Stomach smooth muscle (tissue), 2 donors: ENCODE measurements at regions not wholly inside any gene's neighbourhood (a gene's known extent, or its start where the extent isn't known, plus 50 kb on each side); places are given as distances from the start of the nearest gene placed in this dataset.

Experiments used
- H3K27ac ChIP-seq: one replicate; pipeline ENCODE4 v1.7.0; 2013; ENCODE audit warnings: mild to moderate bottlenecking, low read length, inconsistent platforms
- H3K27me3 ChIP-seq, 2 donors: one replicate each; pipeline ENCODE4 v1.7.0; 2013; ENCODE audit warnings: low read length in 2 of 2; ENCODE audit not compliant: insufficient read depth in 2 of 2, control insufficient read depth in 1 of 2
- H3K36me3 ChIP-seq, 2 donors: one replicate each; pipeline ENCODE4 v1.7.0; 2013; ENCODE audit warnings: low read length in 2 of 2; ENCODE audit not compliant: control insufficient read depth in 2 of 2, insufficient read depth in 2 of 2
- H3K4me1 ChIP-seq: one replicate; pipeline ENCODE4 v1.7.0; 2013; ENCODE audit warnings: low read length; ENCODE audit not compliant: control insufficient read depth, insufficient read depth
- H3K4me3 ChIP-seq, 2 donors: one replicate each; pipeline ENCODE4 v1.7.0; 2013; ENCODE audit warnings: low read length in 2 of 2
- H3K9ac ChIP-seq, 2 donors: one replicate each; pipeline ENCODE4 v1.7.0; 2013; ENCODE audit warnings: low read length in 2 of 2, mild to moderate bottlenecking in 1 of 2
- H3K9me3 ChIP-seq, 2 donors: one replicate each; pipeline ENCODE4 v1.7.0; 2013; ENCODE audit warnings: low read length in 2 of 2; ENCODE audit not compliant: control insufficient read depth in 2 of 2
- donor health status: healthy.
- donor health status: Pancreatic carcinoma.

DNA sequence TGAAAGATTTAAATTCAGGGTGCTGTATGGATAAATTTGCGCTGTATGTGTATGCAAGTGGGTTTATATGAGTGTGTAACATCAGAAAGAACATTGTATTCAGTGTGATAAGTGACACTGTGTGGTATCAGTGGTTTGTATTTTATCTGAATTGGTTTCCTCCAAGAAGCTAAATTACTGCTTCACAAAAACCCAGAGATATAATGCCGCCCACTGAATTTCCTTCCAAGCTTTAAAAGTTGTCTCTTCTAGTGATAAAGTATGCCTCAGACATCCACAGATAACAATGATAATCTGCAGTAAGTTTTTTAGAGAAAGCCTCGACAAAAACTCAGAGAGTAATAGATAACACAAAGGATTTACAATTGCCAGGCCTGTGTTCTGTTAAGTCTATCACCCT is 710.6 kb upstream of the HS3ST1 start:
- Histone ChIP-seq H3K9ac (no peak overlapping the region), H3K4me3 (no peak overlapping the region), H3K36me3 (no peaks in the 10 kb centered on the region), H3K4me1 (no peaks in the 10 kb centered on the region), H3K27ac (no peak overlapping the region), H3K27me3 (no peaks in the 10 kb centered on the region), H3K9me3 (no peaks in the 10 kb centered on the region)

DNA sequence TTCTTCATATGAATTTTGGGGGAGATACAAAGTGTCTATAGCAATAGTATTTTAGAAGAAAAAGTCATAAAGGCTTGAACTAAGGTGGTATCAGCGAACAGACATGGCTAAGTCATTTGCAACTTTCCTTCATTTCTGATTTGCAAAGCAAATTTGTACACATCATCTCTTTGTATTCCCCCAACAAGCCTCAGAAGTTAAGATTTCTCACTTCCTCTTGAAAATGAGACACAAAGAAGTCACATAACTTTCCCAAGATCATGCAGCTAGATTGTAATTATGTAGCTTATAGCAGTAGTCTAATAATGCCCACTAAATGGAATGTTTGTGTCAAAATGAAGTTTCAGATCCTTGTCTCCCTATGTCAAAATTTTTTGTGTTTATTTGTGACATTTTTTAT is 709.8 kb upstream of the HS3ST1 start:
- Histone ChIP-seq H3K4me1 (no peaks in the 10 kb centered on the region), H3K9me3 (no peaks in the 10 kb centered on the region), H3K36me3 (no peaks in the 10 kb centered on the region), H3K27me3 (no peaks in the 10 kb centered on the region), H3K9ac (no peak overlapping the region), H3K27ac (no peak overlapping the region), H3K4me3 (no peak overlapping the region)

DNA sequence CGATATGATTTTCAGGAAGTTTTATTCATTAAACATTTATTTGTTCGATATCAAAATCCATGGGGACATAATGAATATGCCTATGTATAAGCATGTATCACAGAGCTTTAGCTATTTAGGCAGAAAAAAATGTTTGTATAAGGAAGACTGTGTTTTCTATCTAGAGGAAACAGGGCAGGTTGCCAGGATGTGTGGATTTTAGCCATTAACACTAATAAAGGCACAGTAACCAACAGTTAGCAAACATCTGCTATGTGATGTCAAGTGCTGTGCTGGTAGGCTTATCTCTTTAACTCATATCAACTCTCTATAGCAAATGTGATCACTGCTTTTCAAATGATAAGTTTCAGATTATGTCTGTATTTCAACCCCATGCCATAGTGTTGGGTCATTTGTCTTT is 708.9 kb upstream of the HS3ST1 start:
- Histone ChIP-seq H3K36me3 (no peaks in the 10 kb centered on the region), H3K4me1 (no peaks in the 10 kb centered on the region), H3K27ac (no peak overlapping the region), H3K27me3 (no peaks in the 10 kb centered on the region), H3K9ac (no peak overlapping the region), H3K4me3 (no peak overlapping the region), H3K9me3 (no peaks in the 10 kb centered on the region)

DNA sequence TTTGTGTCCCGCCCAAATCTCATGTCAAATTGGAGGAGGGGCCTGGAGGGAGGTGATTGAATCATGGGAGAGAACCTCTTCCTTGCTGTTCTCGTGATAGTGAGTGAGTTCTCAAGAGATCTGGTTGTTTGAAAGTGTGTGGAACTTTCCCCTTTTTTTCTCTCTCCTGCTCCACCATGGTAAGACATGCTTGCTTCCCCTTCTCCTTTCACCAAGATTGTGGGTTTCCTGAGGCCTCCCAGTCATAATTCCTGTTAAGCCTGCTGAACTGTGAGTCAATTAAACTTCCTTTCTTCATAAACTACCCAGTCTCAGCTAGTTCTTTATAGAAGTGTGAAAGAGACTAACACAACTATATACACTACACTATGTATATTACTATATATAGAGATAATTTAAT is 697.8 kb upstream of the HS3ST1 start:
- H3K36me3 ChIP-seq: no peaks in the 10 kb centered on the region
- no peak overlapping the region for H3K27ac ChIP-seq
- no peaks in the 10 kb centered on the region for H3K4me1 ChIP-seq
- H3K4me3 ChIP-seq: no peak overlapping the region
- H3K27me3 ChIP-seq: no peaks in the 10 kb centered on the region
- H3K9me3 ChIP-seq: no peaks in the 10 kb centered on the region
- no peak overlapping the region for H3K9ac ChIP-seq

DNA sequence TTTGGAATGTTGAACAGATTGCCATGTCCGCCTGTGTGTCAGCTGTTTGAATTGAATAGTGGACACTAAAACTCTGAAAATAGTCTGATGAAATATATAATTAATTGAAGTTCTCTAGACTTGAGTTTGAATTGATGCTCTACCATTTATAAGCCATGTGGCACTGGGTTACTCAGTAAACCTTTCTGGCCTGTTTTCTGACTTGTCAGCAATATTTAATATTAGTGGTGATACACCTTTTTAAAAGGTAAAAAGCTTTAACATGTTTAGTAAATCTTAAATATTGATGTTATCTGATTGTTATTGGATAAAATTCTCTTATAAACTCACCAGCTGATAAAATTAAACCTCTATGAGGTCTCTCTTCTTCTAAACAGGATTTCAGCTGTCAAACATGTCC is 695.4 kb upstream of the HS3ST1 start:
- no peak overlapping the region for H3K27ac ChIP-seq
- H3K4me3 ChIP-seq: no peak overlapping the region
- H3K9me3 ChIP-seq: no peaks in the 10 kb centered on the region
- no peaks in the 10 kb centered on the region for H3K27me3 ChIP-seq
- no peak overlapping the region for H3K9ac ChIP-seq
- H3K4me1 ChIP-seq: no peaks in the 10 kb centered on the region
- no peaks in the 10 kb centered on the region for H3K36me3 ChIP-seq

DNA sequence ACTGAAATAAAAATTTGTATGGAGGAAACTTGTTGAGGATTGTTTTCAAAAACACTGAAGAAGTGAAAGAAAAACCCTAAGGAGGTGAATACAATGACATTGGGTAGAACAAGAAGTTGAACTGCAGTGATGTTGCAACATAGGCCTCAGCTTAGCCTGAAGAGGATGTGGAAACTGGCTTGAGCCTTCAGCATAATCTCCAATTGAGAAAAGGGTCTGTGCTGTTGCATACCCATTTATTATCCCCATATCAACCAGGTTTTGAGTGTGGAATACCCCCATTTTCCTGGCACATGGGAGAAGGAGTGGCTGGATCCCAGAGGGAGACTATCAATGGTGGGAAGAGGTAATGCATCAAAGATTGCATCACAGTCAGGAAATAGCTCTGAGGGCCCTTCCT is 695.0 kb upstream of the HS3ST1 start:
- no peaks in the 10 kb centered on the region for H3K4me1 ChIP-seq
- H3K9me3 ChIP-seq: no peaks in the 10 kb centered on the region
- H3K27ac ChIP-seq: no peak overlapping the region
- H3K4me3 ChIP-seq: no peak overlapping the region
- no peaks in the 10 kb centered on the region for H3K36me3 ChIP-seq
- no peak overlapping the region for H3K9ac ChIP-seq
- no peaks in the 10 kb centered on the region for H3K27me3 ChIP-seq

DNA sequence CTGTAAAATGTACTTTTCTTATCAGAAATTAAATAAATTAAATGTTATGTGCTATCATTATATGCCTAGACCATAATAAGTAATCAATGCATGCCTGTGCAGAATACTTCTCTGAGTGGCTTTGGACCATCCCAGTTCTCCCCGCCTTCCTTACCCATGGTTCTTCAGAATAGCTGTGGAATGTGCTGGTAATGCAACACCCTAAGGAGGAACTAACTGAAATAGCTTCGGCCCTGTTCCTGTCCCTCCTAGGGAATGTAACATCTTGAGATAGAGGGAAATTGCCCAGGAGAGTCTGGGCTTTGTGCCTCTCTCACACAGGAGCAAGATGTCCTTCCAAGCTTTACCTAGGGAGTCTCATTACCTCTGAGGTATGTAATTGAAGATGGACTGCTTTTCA is 693.6 kb upstream of the HS3ST1 start:
- no peak overlapping the region for H3K4me3 ChIP-seq
- H3K27me3 ChIP-seq: no peaks in the 10 kb centered on the region
- H3K27ac ChIP-seq: no peak overlapping the region
- H3K36me3 ChIP-seq: no peaks in the 10 kb centered on the region
- no peaks in the 10 kb centered on the region for H3K9me3 ChIP-seq
- H3K9ac ChIP-seq: no peak overlapping the region
- no peaks in the 10 kb centered on the region for H3K4me1 ChIP-seq

DNA sequence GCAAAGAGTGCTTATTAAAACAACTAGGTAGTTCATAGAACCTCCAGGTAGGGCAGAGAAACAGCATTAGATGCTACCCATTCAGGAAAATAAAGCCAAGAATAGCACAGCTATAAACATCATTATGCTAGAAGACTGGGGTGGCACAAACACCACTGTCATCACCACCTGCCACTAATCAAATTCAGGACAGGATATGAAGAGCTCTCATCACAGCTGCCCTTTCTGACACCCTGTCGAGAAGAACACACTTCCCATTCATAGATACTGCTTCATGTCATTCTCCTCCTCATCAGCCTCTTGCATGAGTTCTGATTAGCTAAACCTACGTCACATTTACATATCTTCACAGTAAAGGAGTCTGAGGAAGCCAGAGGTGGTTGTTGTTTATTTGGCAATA is 692.3 kb upstream of the HS3ST1 start:
- peaks cover 0 to 3% of the 10 kb centered on the region in 2 donors for H3K9me3 ChIP-seq
- H3K36me3 ChIP-seq: no peaks in the 10 kb centered on the region
- H3K4me1 ChIP-seq: no peaks in the 10 kb centered on the region
- no peaks in the 10 kb centered on the region for H3K27me3 ChIP-seq
- H3K4me3 ChIP-seq: no peak overlapping the region
- no peak overlapping the region for H3K9ac ChIP-seq
- no peak overlapping the region for H3K27ac ChIP-seq

DNA sequence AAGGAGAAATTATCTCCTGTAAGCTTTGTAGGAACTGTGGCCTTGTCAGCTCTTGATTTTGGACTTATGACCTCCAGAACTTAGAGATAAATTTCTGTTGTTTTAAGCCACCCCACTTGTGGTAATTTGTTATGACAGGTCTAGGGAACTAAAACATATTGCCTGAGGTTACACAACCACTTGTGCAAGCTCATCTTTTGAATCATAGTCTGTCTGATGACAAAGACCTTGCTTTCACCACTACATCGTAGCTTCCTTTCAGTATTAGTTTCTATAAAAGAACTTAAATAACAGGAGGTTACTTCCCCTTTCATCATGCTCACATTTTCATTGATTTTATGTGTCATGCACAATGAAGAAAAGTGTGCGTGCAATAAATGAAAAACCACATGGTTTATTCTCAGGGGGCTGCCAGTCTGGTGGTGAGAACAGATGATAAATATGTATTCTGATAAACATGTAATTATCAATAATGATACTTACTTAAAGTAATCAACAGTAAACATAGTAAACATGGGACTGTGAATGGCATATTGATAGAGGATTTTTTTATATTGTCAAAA is 690.0 kb upstream of the HS3ST1 start:
- H3K4me3 ChIP-seq: no peak overlapping the region
- no peak overlapping the region for H3K9ac ChIP-seq
- no peaks in the 10 kb centered on the region for H3K36me3 ChIP-seq
- no peaks in the 10 kb centered on the region for H3K4me1 ChIP-seq
- peaks cover 0 to 5% of the 10 kb centered on the region in 2 donors for H3K9me3 ChIP-seq
- H3K27me3 ChIP-seq: no peaks in the 10 kb centered on the region
- no peak overlapping the region for H3K27ac ChIP-seq

DNA sequence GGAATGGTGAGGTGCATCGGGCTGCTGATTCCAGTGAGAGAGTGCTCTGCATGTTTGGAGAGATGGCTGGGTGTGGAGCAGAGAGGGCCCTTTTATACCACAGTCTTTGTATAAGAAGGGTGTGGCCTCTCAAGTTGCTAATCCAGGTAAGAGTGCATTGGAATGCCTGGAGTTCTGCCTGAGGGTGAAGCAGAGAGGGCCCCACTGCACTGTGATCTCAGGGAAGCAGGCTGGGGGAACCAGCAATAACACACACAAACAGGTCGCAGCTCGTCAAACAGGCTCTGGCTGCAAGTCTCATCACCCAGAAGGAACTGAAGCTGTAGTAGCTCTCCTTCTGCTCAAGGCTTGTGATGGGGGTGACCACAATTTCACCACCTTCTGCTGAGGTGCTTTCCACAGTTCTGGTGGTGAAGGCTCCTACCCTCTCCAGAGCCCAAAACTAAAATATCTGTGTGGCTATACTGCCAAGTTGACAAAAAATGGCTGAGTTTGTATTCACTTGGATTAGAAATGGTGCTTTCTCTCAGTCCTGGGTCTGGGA is 687.4 kb upstream of the HS3ST1 start:
- Histone ChIP-seq H3K4me1 (no peaks in the 10 kb centered on the region), H3K4me3 (no peak overlapping the region), H3K9ac (no peak overlapping the region), H3K9me3 (peaks cover 0 to 5% of the 10 kb centered on the region in 2 donors), H3K27ac (no peak overlapping the region), H3K36me3 (no peaks in the 10 kb centered on the region), H3K27me3 (no peaks in the 10 kb centered on the region)

DNA sequence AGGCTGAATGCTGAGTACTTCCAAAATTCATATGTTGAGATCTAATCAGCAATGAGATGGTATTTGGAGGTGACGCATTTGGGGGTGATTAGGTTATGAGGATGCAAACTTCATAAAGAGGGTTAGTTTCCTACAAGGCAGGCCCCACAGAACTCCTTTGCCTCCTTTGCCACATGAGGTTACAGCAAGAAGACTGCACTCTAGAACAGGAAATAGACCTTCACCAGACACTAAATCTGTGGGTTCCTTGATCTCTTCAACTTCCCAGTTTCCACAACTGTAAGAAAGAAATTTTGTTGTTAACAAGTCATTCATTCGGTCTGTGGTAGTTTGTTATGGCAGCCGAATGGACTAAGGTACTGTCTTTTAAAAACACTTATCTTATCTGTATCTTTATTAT is 681.9 kb upstream of the HS3ST1 start:
- no peaks in the 10 kb centered on the region for H3K27me3 ChIP-seq
- no peak overlapping the region for H3K27ac ChIP-seq
- no peaks in the 10 kb centered on the region for H3K4me1 ChIP-seq
- no peak overlapping the region for H3K9ac ChIP-seq
- H3K9me3 ChIP-seq: no peaks in the 10 kb centered on the region
- H3K4me3 ChIP-seq: no peak overlapping the region
- H3K36me3 ChIP-seq: no peaks in the 10 kb centered on the region
